PC-9 (cell line): ENCODE measurements at regions not wholly inside any gene's neighbourhood (a gene's known extent, or its start where the extent isn't known, plus 50 kb on each side); places are given as distances from the start of the nearest gene placed in this dataset.

Experiments used
- CTCF ChIP-seq: fragments of 200-600 bp; sonication (generic); conservative IDR thresholded peaks from 2 replicates; pipeline ENCODE4 v1.6.1; 2017; ENCODE audit warnings: mixed run types, antibody characterized with exemption, mild to moderate bottlenecking, moderate library complexity
- EZH2 ChIP-seq: fragments of 200-600 bp; sonication (generic); IDR thresholded peaks from 2 replicates; pipeline ENCODE4 v1.8.0; 2017; ENCODE audit warnings: antibody characterized with exemption, low read depth

DNA sequence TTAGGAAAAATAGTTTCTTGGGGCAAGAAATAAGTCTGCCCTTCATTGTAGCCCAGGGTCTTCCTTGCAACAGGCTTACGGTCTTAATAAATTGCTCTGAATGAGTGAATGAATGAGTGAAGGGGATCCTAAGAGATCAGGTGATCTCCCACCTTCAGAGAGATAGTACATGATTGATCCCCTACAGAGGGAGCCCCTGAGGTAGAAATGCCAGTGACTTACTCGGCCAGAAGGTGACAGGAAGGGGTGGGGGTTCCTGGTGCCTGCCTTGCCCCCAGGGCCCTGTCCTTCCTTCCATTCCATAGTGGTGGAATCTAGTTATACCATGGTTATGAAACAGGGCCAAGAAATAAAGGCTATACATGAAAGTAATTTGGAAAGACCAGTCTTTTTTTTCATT lies 215.3 kb upstream of the SSTR4 start:
- TF ChIP-seq CTCF: no peak
- TF ChIP-seq EZH2: no peak
